PC-3 (cell line): ENCODE measurements at regions not wholly inside any gene's neighbourhood (a gene's known extent, or its start where the extent isn't known, plus 50 kb on each side); places are given as distances from the start of the nearest gene placed in this dataset.

ENCODE experiments used
- ATAC-seq: fragments of 200-7000 bp; cut with Tn5 transposase; 2 replicates; pipeline ENCODE4 v1.9.1; 2020; ENCODE audit warnings: mild to moderate bottlenecking, moderate library complexity
- BruUV-seq: library from RNA; stranded (reverse); fragments of 400-500 nt; replicated peaks from 2 replicates; lab custom pipeline; 2021; lab: Mats Ljungman, UMichigan
- CTCF ChIA-PET: fragments of 300-600 bp; sonication (Branson Sonifier 250); formaldehyde crosslinking; loops from one replicate; lab custom pipeline; 2022; ENCODE audit warnings: antibody characterized with exemption; lab: Charles Lee
- POLR2A ChIA-PET: fragments of 300-600 bp; sonication (Branson Sonifier 250); formaldehyde crosslinking; loops from one replicate; lab custom pipeline; 2022; ENCODE audit warnings: antibody characterized with exemption; ENCODE audit not compliant: unreplicated experiment; lab: Charles Lee
- DNase-seq: peaks from one replicate; pipeline ENCODE4 v3.0.0-alpha.2; 2015
- H2AFZ ChIP-seq: fragments of 300-600 bp; sonication (generic); 2 replicates; pipeline ENCODE4 v1.6.0; 2016; ENCODE audit warnings: antibody characterized with exemption, low read length
- H3F3A ChIP-seq: fragments of 300-600 bp; sonication (generic); one replicate; pipeline ENCODE4 v1.6.0; 2017; ENCODE audit warnings: antibody characterized with exemption, low read length, control low read depth, mild to moderate bottlenecking; ENCODE audit not compliant: unreplicated experiment
- H3K27ac ChIP-seq: fragments of 300-600 bp; sonication (generic); 2 replicates; pipeline ENCODE4 v1.5.1; 2016; ENCODE audit warnings: mild to moderate bottlenecking, low read length
- H3K27me3 ChIP-seq: fragments of 300-600 bp; sonication (generic); 2 replicates; pipeline ENCODE4 v1.6.1; 2016; ENCODE audit warnings: low read length, mixed read lengths
- H3K36me3 ChIP-seq: fragments of 300-600 bp; sonication (generic); 2 replicates; pipeline ENCODE4 v1.6.1; 2016; ENCODE audit warnings: low read depth, mixed run types, low read length, mixed read lengths
- H3K4me1 ChIP-seq: fragments of 300-600 bp; sonication (generic); 2 replicates; pipeline ENCODE4 v1.5.1; 2016; ENCODE audit warnings: low read length; ENCODE audit not compliant: insufficient read depth
- H3K4me2 ChIP-seq: fragments of 300-600 bp; sonication (generic); 2 replicates; pipeline ENCODE4 v1.6.0; 2016; ENCODE audit warnings: low read length
- H3K4me3 ChIP-seq: fragments of 300-600 bp; sonication (generic); 2 replicates; pipeline ENCODE4 v1.5.1; 2016; ENCODE audit warnings: mild to moderate bottlenecking, low read length, mixed read lengths
- H3K79me2 ChIP-seq: fragments of 300-600 bp; sonication (generic); 2 replicates; pipeline ENCODE4 v1.6.1; 2017; ENCODE audit warnings: low read length, mixed read lengths
- H3K9ac ChIP-seq: fragments of 300-600 bp; sonication (generic); 2 replicates; pipeline ENCODE4 v1.6.0; 2016; ENCODE audit warnings: mild to moderate bottlenecking, low read length
- H3K9me2 ChIP-seq: fragments of 300-600 bp; sonication (generic); replicated peaks from 2 replicates; pipeline ENCODE4 v1.6.1; 2016; ENCODE audit warnings: mixed run types, low read length, mixed read lengths
- H3K9me3 ChIP-seq: fragments of 300-600 bp; sonication (generic); 2 replicates; pipeline ENCODE4 v1.6.1; 2016; ENCODE audit warnings: low read length, mixed read lengths
- H4K20me1 ChIP-seq: fragments of 300-600 bp; sonication (generic); 2 replicates; pipeline ENCODE4 v1.6.1; 2016; ENCODE audit warnings: low read length, mixed read lengths
- CTCF ChIP-seq: fragments of 300-600 bp; sonication (generic); conservative IDR thresholded peaks from 2 replicates; pipeline ENCODE4 v1.5.1; 2017; ENCODE audit warnings: antibody characterized with exemption, low read depth, mild to moderate bottlenecking, low read length
- EZH2 ChIP-seq: fragments of 300-600 bp; sonication (generic); IDR thresholded peaks from one replicate; pipeline ENCODE4 v1.6.1; 2017; ENCODE audit warnings: antibody characterized with exemption, mild to moderate bottlenecking, low read length; ENCODE audit not compliant: unreplicated experiment
- EZH2phosphoT487 ChIP-seq: fragments of 300-600 bp; sonication (generic); IDR thresholded peaks from 2 replicates; pipeline ENCODE4 v1.6.1; 2018; ENCODE audit warnings: mild to moderate bottlenecking, antibody characterized with exemption, low read length, borderline replicate concordance
- intact Hi-C: fragments of 100-400 bp; cut with micrococcal nuclease; formaldehyde crosslinking; loops from 2 replicates; pipeline ENCODE4 v1.9.0; 2023

GRCh38 chr3:157836022-157836421, 270.2 kb downstream of the SHOX2 start:
- BruUV-seq, result no TSS peak
- ATAC-seq (no peak), DNase-seq (no peak)
- intact Hi-C loops, result no loop called here
- CTCF ChIA-PET, result no interaction called here
- Histone ChIP-seq H3K9me3 (no peaks in the 10 kb centered on the region), H3K4me3 (no peak overlapping the region), H2AFZ (no peak overlapping the region), H3K9ac (no peak overlapping the region), H3K36me3 (no peaks in the 10 kb centered on the region), H3F3A (no peaks in the 10 kb centered on the region), H4K20me1 (no peaks in the 10 kb centered on the region), H3K4me2 (no peak overlapping the region), H3K4me1 (no peaks in the 10 kb centered on the region), H3K27ac (no peak overlapping the region), H3K9me2 (no peaks in the 10 kb centered on the region), H3K79me2 (no peaks in the 10 kb centered on the region), H3K27me3 (no peaks in the 10 kb centered on the region)
- POLR2A ChIA-PET, result no interaction called here
- TF ChIP-seq EZH2phosphoT487 (no peak), CTCF (no peak), EZH2 (no peak)

DNA sequence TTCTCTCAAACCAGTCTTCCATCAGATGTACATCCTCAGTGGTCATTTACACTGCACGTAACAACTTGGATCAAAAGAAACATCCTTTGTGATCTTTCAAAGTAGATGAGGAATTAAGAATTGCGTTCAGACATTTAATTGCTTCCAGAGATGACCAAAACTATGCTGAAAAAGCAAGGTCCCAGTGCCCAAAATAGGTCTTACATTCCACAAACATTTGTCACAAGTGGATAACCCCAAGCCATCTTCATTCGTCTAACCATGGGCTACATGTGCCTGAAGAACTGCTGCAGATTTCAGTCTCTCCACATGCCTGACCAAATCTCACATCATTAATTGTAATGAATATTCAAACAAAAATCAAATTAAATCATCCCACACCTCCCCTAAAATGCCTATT, 273.6 kb downstream of the SHOX2 start:
- no peaks in the 10 kb centered on the region for H3K4me1 ChIP-seq

More for the DNA sequence above, 273.6 kb downstream of the SHOX2 start:
- DNase-seq (no peak), ATAC-seq (no peak)
- H3K36me3 ChIP-seq, result no peaks in the 10 kb centered on the region
- H3K9me2 ChIP-seq, result no peaks in the 10 kb centered on the region
- H3K27ac ChIP-seq, result no peak overlapping the region
- CTCF ChIA-PET, result no interaction called here
- H3F3A ChIP-seq, result no peaks in the 10 kb centered on the region
- no TSS peak for BruUV-seq
- H3K27me3 ChIP-seq, result no peaks in the 10 kb centered on the region
- no peaks in the 10 kb centered on the region for H3K79me2 ChIP-seq
- no peak overlapping the region for H3K9ac ChIP-seq
- no peaks in the 10 kb centered on the region for H4K20me1 ChIP-seq
- H3K4me3 ChIP-seq, result no peak overlapping the region
- intact Hi-C loops, result no loop called here
- H3K4me2 ChIP-seq, result no peak overlapping the region
- POLR2A ChIA-PET, result no interaction called here
- TF ChIP-seq EZH2phosphoT487 (no peak), CTCF (no peak), EZH2 (no peak)
- no peak overlapping the region for H2AFZ ChIP-seq
- H3K9me3 ChIP-seq, result no peaks in the 10 kb centered on the region
